ENCODE measurements at regions not wholly inside any gene's neighbourhood (a gene's known extent, or its start where the extent isn't known, plus 50 kb on each side); places are given as distances from the start of the nearest gene placed in this dataset.

DNA sequence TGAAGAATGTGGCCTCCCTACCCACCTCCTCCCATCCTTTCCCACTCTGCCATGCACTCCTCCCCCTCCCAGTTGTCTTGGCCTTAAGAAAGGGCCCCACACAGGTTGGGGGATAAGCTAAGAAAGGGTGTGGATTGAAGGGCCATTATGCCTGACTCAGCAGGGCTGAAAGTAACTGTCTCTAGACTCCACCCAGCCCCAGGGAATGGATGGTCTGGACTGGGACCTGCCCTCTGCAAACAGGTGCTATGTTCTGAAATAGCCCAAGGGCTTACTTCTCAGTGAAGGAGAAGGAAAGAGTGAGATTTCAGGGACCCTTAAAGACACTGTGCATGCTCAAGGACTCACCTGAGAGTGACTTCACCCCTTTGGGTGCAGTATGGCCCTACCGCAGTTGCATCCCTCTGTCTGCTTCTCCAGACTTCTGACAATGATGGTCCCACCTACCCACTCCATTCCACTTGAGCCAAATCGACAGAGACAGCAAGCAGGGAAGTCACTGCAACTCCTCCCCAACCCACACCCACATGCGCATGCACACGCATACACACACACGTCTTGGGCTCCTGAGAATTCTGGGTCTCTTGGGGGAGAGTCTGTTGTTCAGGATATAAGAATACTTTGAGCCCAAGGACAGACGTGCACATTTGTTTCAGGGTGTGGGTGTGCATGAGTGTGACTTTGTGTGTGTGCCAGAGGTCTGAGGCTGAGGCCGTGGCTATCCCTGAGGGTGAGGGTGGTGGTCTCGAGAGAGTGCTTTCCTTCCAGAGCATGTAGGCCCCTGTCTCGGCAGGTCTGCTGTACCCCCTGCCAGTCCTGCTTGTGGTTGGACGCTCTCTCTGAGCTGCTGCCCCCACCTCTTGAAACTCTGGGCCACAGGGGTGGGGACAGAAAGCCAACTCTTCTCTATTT is 231.9 kb downstream of the PTPRU start:
- DNase-seq (ENCODE audit: low read depth), result no peak
- TF ChIP-seq, protein P1, sequence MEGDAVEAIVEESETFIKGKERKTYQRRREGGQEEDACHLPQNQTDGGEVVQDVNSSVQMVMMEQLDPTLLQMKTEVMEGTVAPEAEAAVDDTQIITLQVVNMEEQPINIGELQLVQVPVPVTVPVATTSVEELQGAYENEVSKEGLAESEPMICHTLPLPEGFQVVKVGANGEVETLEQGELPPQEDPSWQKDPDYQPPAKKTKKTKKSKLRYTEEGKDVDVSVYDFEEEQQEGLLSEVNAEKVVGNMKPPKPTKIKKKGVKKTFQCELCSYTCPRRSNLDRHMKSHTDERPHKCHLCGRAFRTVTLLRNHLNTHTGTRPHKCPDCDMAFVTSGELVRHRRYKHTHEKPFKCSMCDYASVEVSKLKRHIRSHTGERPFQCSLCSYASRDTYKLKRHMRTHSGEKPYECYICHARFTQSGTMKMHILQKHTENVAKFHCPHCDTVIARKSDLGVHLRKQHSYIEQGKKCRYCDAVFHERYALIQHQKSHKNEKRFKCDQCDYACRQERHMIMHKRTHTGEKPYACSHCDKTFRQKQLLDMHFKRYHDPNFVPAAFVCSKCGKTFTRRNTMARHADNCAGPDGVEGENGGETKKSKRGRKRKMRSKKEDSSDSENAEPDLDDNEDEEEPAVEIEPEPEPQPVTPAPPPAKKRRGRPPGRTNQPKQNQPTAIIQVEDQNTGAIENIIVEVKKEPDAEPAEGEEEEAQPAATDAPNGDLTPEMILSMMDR (IDR thresholded peaks at IDR 0.05; ENCODE audit: insufficient read depth, low read depth, low read length, missing control alignments), result no peak
- no peak overlapping the region for H3K4me3 ChIP-seq (ENCODE audit: low read length)

DNA sequence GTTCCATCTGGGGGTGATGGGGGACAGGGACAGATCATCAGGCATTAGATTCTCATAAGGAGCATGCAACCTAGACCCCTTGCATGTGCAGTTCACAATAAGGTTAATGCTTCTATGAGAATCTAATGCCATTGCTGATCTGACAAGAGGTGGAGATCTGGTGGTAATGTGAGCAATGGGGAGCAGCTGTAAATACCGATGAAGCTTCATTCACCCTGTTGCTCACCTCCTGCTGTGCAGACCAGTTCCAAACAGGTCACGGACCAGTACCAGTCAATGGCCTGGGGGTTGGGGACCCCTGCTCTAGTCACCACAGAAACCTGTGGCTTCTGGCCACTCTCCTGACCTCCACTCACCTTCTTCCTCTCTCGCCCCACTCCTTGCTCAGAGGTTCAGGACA is 229.9 kb downstream of the PTPRU start:
- no peak overlapping the region for H3K4me3 ChIP-seq (ENCODE audit: low read length)
- DNase-seq (ENCODE audit: low read depth), result no peak
- TF ChIP-seq, protein P1 (IDR thresholded peaks at IDR 0.05; ENCODE audit: insufficient read depth, low read depth, low read length, missing control alignments), result no peak

DNA sequence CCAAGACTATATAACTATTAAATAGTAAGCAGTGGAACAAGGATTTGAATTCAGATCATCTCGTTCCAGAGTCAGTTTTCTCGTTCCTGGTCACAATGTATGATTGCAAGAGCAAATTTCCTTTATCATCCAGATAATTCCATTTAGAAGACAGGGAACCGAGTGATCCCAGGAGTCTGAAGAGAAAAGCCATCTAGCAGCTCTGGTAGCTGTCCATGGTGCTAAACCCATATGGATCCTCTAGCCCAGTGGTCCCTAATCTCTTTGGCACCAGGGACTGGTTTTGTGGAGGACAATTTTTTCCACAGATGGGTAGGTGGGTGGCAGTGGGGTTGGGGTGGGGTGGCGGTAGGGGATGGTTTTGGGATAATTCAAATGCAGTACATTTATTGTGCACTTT is 229.4 kb downstream of the PTPRU start:
- TF ChIP-seq, protein P1 (IDR thresholded peaks at IDR 0.05; ENCODE audit: insufficient read depth, low read depth, low read length, missing control alignments), result no peak

DNA sequence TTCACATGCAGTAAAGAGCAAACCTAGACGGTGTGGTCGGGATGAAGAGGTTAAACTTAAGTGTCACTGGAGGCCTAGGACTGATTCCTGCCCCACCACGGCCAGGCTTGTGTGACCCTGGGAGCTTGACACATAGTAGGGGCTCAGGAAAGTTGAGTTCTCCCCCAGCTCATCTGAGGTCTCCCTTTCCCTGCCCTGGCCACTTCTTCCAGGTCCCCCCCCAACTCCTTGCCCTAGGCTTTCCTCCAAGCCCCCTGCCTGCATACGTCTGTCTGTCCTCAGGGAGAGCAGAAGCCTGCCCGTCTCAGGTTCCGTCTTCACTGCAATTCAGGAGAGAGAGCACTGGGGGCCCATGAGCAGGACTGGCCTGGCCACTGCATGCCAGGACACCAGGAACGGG is 225.8 kb downstream of the PTPRU start:
- DNase-seq (ENCODE audit: low read depth), result no peak
- TF ChIP-seq, protein P1 (IDR thresholded peaks at IDR 0.05; ENCODE audit: insufficient read depth, low read depth, low read length, missing control alignments), result no peak
- H3K4me3 ChIP-seq (ENCODE audit: low read length), result no peak overlapping the region

More for the DNA sequence above, 229.4 kb downstream of the PTPRU start:
- DNase-seq (ENCODE audit: low read depth), result peak; percentile 31
- H3K4me3 ChIP-seq (ENCODE audit: low read length), result no peak overlapping the region

DNA sequence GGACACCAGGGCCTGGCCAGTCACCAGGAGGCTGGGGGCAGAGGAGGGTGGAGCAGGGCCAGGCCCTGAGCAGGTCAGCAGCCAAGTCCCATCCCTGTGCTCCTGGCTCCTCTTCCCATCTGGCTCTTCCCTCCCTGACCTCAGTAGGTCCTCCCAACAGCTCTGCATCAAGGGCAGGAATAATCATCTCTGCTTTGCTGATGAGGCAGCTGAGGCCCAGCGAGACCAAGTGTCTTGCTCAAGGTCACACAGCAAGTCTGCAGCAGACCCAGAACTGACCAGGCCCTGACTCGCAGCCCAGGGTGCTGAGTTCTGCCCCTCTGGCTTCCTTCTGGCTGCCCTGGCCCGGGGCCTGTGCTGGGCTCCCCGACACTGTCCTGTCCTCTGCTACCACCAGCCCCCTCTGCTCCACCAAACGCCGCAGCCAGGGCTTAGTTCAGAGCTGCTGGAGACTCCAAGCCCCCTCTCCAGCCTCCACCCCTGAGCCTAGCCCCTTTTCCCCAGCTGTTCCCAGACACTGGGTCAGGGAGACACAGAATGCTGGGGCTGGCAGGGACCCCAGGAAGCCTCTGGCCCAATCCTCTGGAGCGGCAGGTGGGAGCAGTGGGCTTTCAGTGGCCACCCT is 224.9 kb downstream of the PTPRU start:
- TF ChIP-seq, protein P1 (IDR thresholded peaks at IDR 0.05; ENCODE audit: insufficient read depth, low read depth, low read length, missing control alignments), result no peak
- H3K4me3 ChIP-seq (ENCODE audit: low read length), result no peak overlapping the region
- DNase-seq (ENCODE audit: low read depth), result no peak

DNA sequence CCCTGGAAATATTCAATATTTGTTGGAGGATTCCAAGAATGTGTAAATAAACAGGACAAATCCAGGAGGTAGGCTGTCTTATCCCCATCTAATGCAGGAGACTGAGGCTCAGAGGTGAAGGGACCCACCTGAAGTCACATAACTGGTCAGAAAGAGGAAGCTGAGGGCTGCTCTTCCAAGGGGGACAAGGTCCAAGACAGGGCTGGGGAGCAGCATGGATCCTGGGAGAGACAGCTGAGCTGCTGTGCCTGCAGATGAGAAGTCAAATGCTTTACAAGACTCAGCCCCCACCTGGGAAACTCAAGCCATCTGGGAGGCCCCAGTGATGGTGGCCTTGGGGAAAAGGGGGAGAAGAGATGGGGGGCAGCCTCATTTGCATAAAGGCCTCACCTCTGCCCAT is 224.4 kb downstream of the PTPRU start:
- TF ChIP-seq, protein P1 (IDR thresholded peaks at IDR 0.05; ENCODE audit: insufficient read depth, low read depth, low read length, missing control alignments), result no peak
- no peak overlapping the region for H3K4me3 ChIP-seq (ENCODE audit: low read length)
- no peak for DNase-seq (ENCODE audit: low read depth)

Measured in epithelial cell of esophagus (primary cell).